Liver (tissue), 8 donors: ENCODE measurements at regions not wholly inside any gene's neighbourhood (a gene's known extent, or its start where the extent isn't known, plus 50 kb on each side); places are given as distances from the start of the nearest gene placed in this dataset.

Experiments used
- DNase-seq: peaks from one replicate; pipeline ENCODE4 v3.0.0-alpha.2; 2017; ENCODE audit warnings: low spot score
- H3K27ac ChIP-seq, 2 donors: one replicate each; pipeline ENCODE4 v1.7.0; 2013; ENCODE audit warnings: inconsistent platforms in 2 of 2, low read length in 2 of 2, control low read depth in 1 of 2, low read depth in 1 of 2, mild to moderate bottlenecking in 1 of 2
- H3K27me3 ChIP-seq, 4 donors: one replicate each; pipeline versions ENCODE4 v1.6.1 to v1.7.0; 2013; ENCODE audit warnings: low read length in 3 of 4, inconsistent platforms in 1 of 4, mild to moderate bottlenecking in 1 of 4, moderate library complexity in 1 of 4; ENCODE audit not compliant: control insufficient read depth in 4 of 4, insufficient read depth in 4 of 4
- H3K36me3 ChIP-seq, 4 donors: one replicate each; pipeline versions ENCODE4 v1.6.1 to v1.7.0; 2013; ENCODE audit warnings: low read length in 3 of 4, mild to moderate bottlenecking in 3 of 4, low read depth in 1 of 4, moderate library complexity in 1 of 4; ENCODE audit not compliant: control insufficient read depth in 4 of 4, insufficient read depth in 3 of 4
- H3K4me1 ChIP-seq, 4 donors: one replicate each; pipeline versions ENCODE4 v1.6.1 to v1.7.0; 2013; ENCODE audit warnings: low read length in 3 of 4, mild to moderate bottlenecking in 3 of 4, moderate library complexity in 1 of 4; ENCODE audit not compliant: control insufficient read depth in 4 of 4, insufficient read depth in 4 of 4
- H3K4me3 ChIP-seq, 3 donors: one replicate each; pipeline versions ENCODE4 v1.6.1 to v1.7.0; 2013; ENCODE audit warnings: low read length in 3 of 3, control low read depth in 1 of 3, low read depth in 1 of 3, mild to moderate bottlenecking in 1 of 3
- H3K9ac ChIP-seq, 2 donors: one replicate each; pipeline ENCODE4 v1.7.0; 2013; ENCODE audit warnings: low read length in 2 of 2, mild to moderate bottlenecking in 2 of 2, moderate library complexity in 2 of 2, control low read depth in 1 of 2, low read depth in 1 of 2
- H3K9me3 ChIP-seq, 4 donors: one replicate each; pipeline versions ENCODE4 v1.6.1 to v1.7.0; 2013; ENCODE audit warnings: low read length in 3 of 4; ENCODE audit not compliant: control insufficient read depth in 4 of 4
- ATF3 ChIP-seq: IDR thresholded peaks from 2 replicates; pipeline ENCODE4 v1.6.1; 2016; ENCODE audit warnings: antibody characterized with exemption
- CTCF ChIP-seq: fragments of 150-350 bp; IDR thresholded peaks from 2 replicates; pipeline ENCODE4 v1.5.1; 2017; ENCODE audit warnings: improper control_type of control experiment, low read depth, low read length; ENCODE audit not compliant: missing input control
- FOXA1 ChIP-seq: IDR thresholded peaks from 2 replicates; pipeline ENCODE4 v1.6.1; 2016; ENCODE audit warnings: antibody characterized with exemption
- FOXA2 ChIP-seq: IDR thresholded peaks from 2 replicates; pipeline ENCODE4 v1.6.1; 2016; ENCODE audit warnings: antibody characterized with exemption
- GABPA ChIP-seq, 2 donors: IDR thresholded peaks in 1 of 2; conservative IDR thresholded peaks in 1 of 2; 2 replicates each; pipeline ENCODE4 v1.6.1; 2016; ENCODE audit warnings: antibody characterized with exemption in 2 of 2, mild to moderate bottlenecking in 1 of 2, moderate library complexity in 1 of 2
- HNF4A ChIP-seq, 2 donors: conservative IDR thresholded peaks; 2 replicates each; pipeline ENCODE4 v1.6.1; 2016; ENCODE audit warnings: antibody characterized with exemption in 2 of 2, mild to moderate bottlenecking in 2 of 2
- HNF4G ChIP-seq: IDR thresholded peaks from 2 replicates; pipeline ENCODE4 v1.6.1; 2016; ENCODE audit warnings: antibody characterized with exemption
- JUND ChIP-seq, 2 donors: IDR thresholded peaks; 2 replicates each; pipeline ENCODE4 v1.6.1; 2016; ENCODE audit warnings: antibody characterized with exemption in 2 of 2
- MAX ChIP-seq: IDR thresholded peaks from 2 replicates; pipeline ENCODE4 v1.6.1; 2016; ENCODE audit warnings: antibody characterized with exemption
- NR2F2 ChIP-seq: IDR thresholded peaks from 2 replicates; pipeline ENCODE4 v1.6.1; 2016; ENCODE audit warnings: antibody characterized with exemption
- RAD21 ChIP-seq, 2 donors: IDR thresholded peaks; 2 replicates each; pipeline ENCODE4 v1.6.1; 2016; ENCODE audit warnings: antibody characterized with exemption in 2 of 2, mild to moderate bottlenecking in 2 of 2
- RXRA ChIP-seq, 2 donors: IDR thresholded peaks; 2 replicates each; pipeline ENCODE4 v1.6.1; 2017 to 2018; ENCODE audit warnings: antibody characterized with exemption in 2 of 2, mild to moderate bottlenecking in 1 of 2
- SP1 ChIP-seq: IDR thresholded peaks from 2 replicates; pipeline ENCODE4 v1.6.1; 2018; ENCODE audit warnings: antibody characterized with exemption, mild to moderate bottlenecking
- TAF1 ChIP-seq: conservative IDR thresholded peaks from 2 replicates; pipeline ENCODE4 v1.6.1; 2016; ENCODE audit warnings: antibody characterized with exemption, mild to moderate bottlenecking
- YY1 ChIP-seq: IDR thresholded peaks from 2 replicates; pipeline ENCODE4 v1.6.1; 2016; ENCODE audit warnings: antibody characterized with exemption, mild to moderate bottlenecking
- ZBTB33 ChIP-seq: IDR thresholded peaks from 2 replicates; pipeline ENCODE4 v1.6.1; 2016; ENCODE audit warnings: antibody characterized with exemption
- WGBS: extraction: QIAGEN DNeasy Blood & Tissue Kit; methylation state at CpG from one replicate; pipeline ENCODE4 v1.1.7; 2013; 5-methylcytosine and 5-hydroxymethylcytosine counted together
- donor health status: healthy.
- donor health status: healthy.
- donor health status: healthy.
- donor health status: healthy.
- donor health status: healthy.

GRCh38 chr5:56356121-56356835 lies 123.1 kb upstream of the ANKRD55 start:
- Histone ChIP-seq H3K36me3 (no peaks in the 10 kb centered on the region), H3K4me1 (peaks cover 0 to 11% (median 7%) of the 10 kb centered on the region in 4 donors), H3K27ac (no peak overlapping the region), H3K27me3 (no peaks in the 10 kb centered on the region), H3K9me3 (no peaks in the 10 kb centered on the region), H3K4me3 (no peak overlapping the region), H3K9ac (no peak overlapping the region)
- WGBS: 73% methylated on average over 6 of the region's 6 CpGs
- TF ChIP-seq JUND (IDR thresholded peaks at IDR 0.05) (no peak), MAX (no peak), ATF3 (no peak), HNF4G (no peak), YY1 (no peak), GABPA (IDR thresholded peaks at IDR 0.05 in 1 of 2, conservative IDR thresholded peaks at IDR 0.05 in 1 of 2) (no peak), ZBTB33 (no peak), TAF1 (no peak), RXRA (IDR thresholded peaks at IDR 0.05) (no peak), NR2F2 (no peak), SP1 (no peak), FOXA1 (no peak), CTCF (no peak), RAD21 (IDR thresholded peaks at IDR 0.05) (peak in 1 of 2 donors; percentile 28), HNF4A (conservative IDR thresholded peaks at IDR 0.05) (peak in 1 of 2 donors; percentile 25), FOXA2 (no peak)
- no peak for DNase-seq

GRCh38 chr5:56354836-56355235 lies 121.7 kb upstream of the ANKRD55 start:
- Histone ChIP-seq H3K27ac (no peak overlapping the region), H3K9me3 (no peaks in the 10 kb centered on the region), H3K4me1 (peaks cover 0 to 11% (median 7%) of the 10 kb centered on the region in 4 donors), H3K4me3 (no peak overlapping the region), H3K27me3 (no peaks in the 10 kb centered on the region), H3K36me3 (no peaks in the 10 kb centered on the region), H3K9ac (no peak overlapping the region)
- DNase-seq: no peak
- no peak for TF ChIP-seq HNF4G
- TF ChIP-seq FOXA1: no peak
- TF ChIP-seq GABPA (IDR thresholded peaks at IDR 0.05 in 1 of 2, conservative IDR thresholded peaks at IDR 0.05 in 1 of 2): no peak
- no peak for TF ChIP-seq ZBTB33
- no peak for TF ChIP-seq TAF1
- WGBS: 94% methylated on average over 4 of the region's 4 CpGs
